Islet precursor cell (in vitro differentiated cells): ENCODE measurements at regions not wholly inside any gene's neighbourhood (a gene's known extent, or its start where the extent isn't known, plus 50 kb on each side); places are given as distances from the start of the nearest gene placed in this dataset.
"Not testable (repeated sequence)": the region's sequence is repeated elsewhere in the genome, so short reads cannot be mapped to it uniquely, and the experiment has no call there.

Source experiments
- DNase-seq: peaks from one replicate; pipeline ENCODE4 v3.0.0-alpha.2; 2018

- DNase-seq, result not testable (repeated sequence)
Observed at GRCh38 chr6:60382771-60383170, 1903.3 kb downstream of the KHDRBS2 start.

- DNase-seq, result not testable (repeated sequence)
Observed at GRCh38 chr6:60374078-60374477, 1911.9 kb downstream of the KHDRBS2 start.

GRCh38 chr6:60367800-60368199 is 1918.2 kb downstream of the KHDRBS2 start:
- DNase-seq, result not testable (repeated sequence)

GRCh38 chr6:60365901-60366300 is 1920.1 kb downstream of the KHDRBS2 start:
- DNase-seq, result not testable (repeated sequence)

- DNase-seq, result not testable (repeated sequence)
Observed at GRCh38 chr6:60342411-60343008, 1943.5 kb downstream of the KHDRBS2 start.

GRCh38 chr6:60338328-60339071 is 1947.5 kb downstream of the KHDRBS2 start:
- peak; percentile 51 for DNase-seq

- DNase-seq, result not testable (repeated sequence)
Observed at GRCh38 chr6:60335124-60335523, 1950.9 kb downstream of the KHDRBS2 start.

GRCh38 chr6:60333708-60334107 is 1952.3 kb downstream of the KHDRBS2 start:
- not testable (repeated sequence) for DNase-seq

GRCh38 chr6:60308939-60309338 is 1977.1 kb downstream of the KHDRBS2 start:
- not testable (repeated sequence) for DNase-seq
